Natural killer cell (primary cell): ENCODE measurements at regions not wholly inside any gene's neighbourhood (a gene's known extent, or its start where the extent isn't known, plus 50 kb on each side); places are given as distances from the start of the nearest gene placed in this dataset.

Source experiments
- ATAC-seq, 3 donors: fragments of 150-1000 bp in 2 of 3; fragments of 200-7000 bp in 1 of 3; cut with Tn5 transposase; 1 replicate in 1 of 3; 2 replicates in 2 of 3; pipeline ENCODE4 v1.10.0; 2021; ENCODE audit warnings: mild to moderate bottlenecking in 2 of 3, moderate library complexity in 2 of 3
- DNase-seq, 2 donors: peaks; one replicate each; pipeline versions ENCODE4 v3.0.0 to v3.0.0-alpha.2; 2013 to 2021; ENCODE audit warnings: mixed read lengths in 1 of 2
- H3K27ac ChIP-seq: one replicate; pipeline ENCODE4 v1.5.1; 2013; ENCODE audit warnings: mild to moderate bottlenecking, low read length
- H3K27me3 ChIP-seq: one replicate; pipeline ENCODE4 v1.6.1; 2013; ENCODE audit warnings: low read length; ENCODE audit not compliant: control insufficient read depth, insufficient read depth
- H3K36me3 ChIP-seq: one replicate; pipeline ENCODE4 v1.6.1; 2013; ENCODE audit warnings: low read length; ENCODE audit not compliant: control insufficient read depth, insufficient read depth
- H3K4me1 ChIP-seq: one replicate; pipeline ENCODE4 v1.6.1; 2013; ENCODE audit warnings: low read length; ENCODE audit not compliant: control insufficient read depth, insufficient read depth
- H3K4me3 ChIP-seq: one replicate; pipeline ENCODE4 v1.5.1; 2013; ENCODE audit warnings: low read length
- H3K9me3 ChIP-seq: one replicate; pipeline ENCODE4 v1.6.1; 2013; ENCODE audit warnings: low read length; ENCODE audit not compliant: control insufficient read depth, insufficient read depth
- H3K27ac Mint-ChIP-seq, 2 donors: one replicate each; pipeline ENCODE4 v1.8.0; 2022; ENCODE audit warnings: mild to moderate bottlenecking in 2 of 2, mixed read lengths in 2 of 2, moderate library complexity in 1 of 2
- H3K27me3 Mint-ChIP-seq, 2 donors: one replicate each; pipeline ENCODE4 v1.8.0; 2022; ENCODE audit warnings: low read depth in 2 of 2, mixed read lengths in 2 of 2
- H3K36me3 Mint-ChIP-seq: one replicate; pipeline ENCODE4 v1.8.0; 2022; ENCODE audit warnings: mixed read lengths
- H3K4me1 Mint-ChIP-seq, 2 donors: one replicate each; pipeline ENCODE4 v1.8.0; 2022; ENCODE audit warnings: mixed read lengths in 2 of 2
- H3K4me3 Mint-ChIP-seq: one replicate; pipeline ENCODE4 v1.8.0; 2022; ENCODE audit warnings: mild to moderate bottlenecking, moderate library complexity, mixed read lengths
- H3K9me3 Mint-ChIP-seq, 2 donors: one replicate each; pipeline ENCODE4 v1.8.0; 2022; ENCODE audit warnings: mixed read lengths in 2 of 2
- CTCF ChIP-seq: fragments of 200-600 bp; IDR thresholded peaks from one replicate; pipeline ENCODE4 v1.8.0; 2022; ENCODE audit warnings: antibody characterized with exemption
- WGBS: methylation state at CpG from one replicate; pipeline ENCODE4 v1.1.7; 2013; ENCODE audit warnings: missing lambda C conversion rate; ENCODE audit not compliant: insufficient coverage; 5-methylcytosine and 5-hydroxymethylcytosine counted together
- intact Hi-C: fragments of 100-400 bp; cut with micrococcal nuclease; formaldehyde crosslinking; loops from one replicate; pipeline ENCODE4 v1.14.2; 2022

- H3K4me1 Mint-ChIP-seq, result no peaks in the 10 kb centered on the region
- H3K36me3 ChIP-seq, result no peaks in the 10 kb centered on the region
- no peak for ATAC-seq
- no peak overlapping the region for H3K27ac Mint-ChIP-seq
- no peak for TF ChIP-seq CTCF
- 79% methylated on average over 4 of the region's 4 CpGs for WGBS
- intact Hi-C loops, result no loop called here
- no peaks in the 10 kb centered on the region for H3K9me3 Mint-ChIP-seq
- no peak overlapping the region for H3K4me3 ChIP-seq
- no peaks in the 10 kb centered on the region for H3K27me3 Mint-ChIP-seq
- no peak for DNase-seq
- H3K27ac ChIP-seq, result no peak overlapping the region
- H3K4me3 Mint-ChIP-seq, result no peak overlapping the region
- no peaks in the 10 kb centered on the region for H3K4me1 ChIP-seq
- no peaks in the 10 kb centered on the region for H3K9me3 ChIP-seq
- H3K36me3 Mint-ChIP-seq, result no peaks in the 10 kb centered on the region
- H3K27me3 ChIP-seq, result no peaks in the 10 kb centered on the region
These were observed 230.9 kb upstream of the ANKRD55 start for GRCh38 chr5:56463944-56464571.

GRCh38 chr5:56461584-56461983 is 228.5 kb upstream of the ANKRD55 start:
- WGBS, result 80% methylated on average over 1 of the region's 4 CpGs
- ATAC-seq, result no peak
- Mint-ChIP-seq H3K27ac (no peak overlapping the region), H3K9me3 (no peaks in the 10 kb centered on the region), H3K36me3 (no peaks in the 10 kb centered on the region), H3K4me3 (no peak overlapping the region), H3K27me3 (no peaks in the 10 kb centered on the region), H3K4me1 (no peaks in the 10 kb centered on the region)
- DNase-seq, result no peak
- no peak overlapping the region for H3K27ac ChIP-seq
- H3K4me3 ChIP-seq, result no peak overlapping the region
- no peaks in the 10 kb centered on the region for H3K4me1 ChIP-seq
- intact Hi-C loops, result no loop called here
- no peaks in the 10 kb centered on the region for H3K36me3 ChIP-seq
- H3K27me3 ChIP-seq, result no peaks in the 10 kb centered on the region
- no peak for TF ChIP-seq CTCF
- no peaks in the 10 kb centered on the region for H3K9me3 ChIP-seq

GRCh38 chr5:56460681-56461191 is 227.6 kb upstream of the ANKRD55 start:
- H3K9me3 ChIP-seq, result no peaks in the 10 kb centered on the region
- intact Hi-C loops, result no loop called here
- no peaks in the 10 kb centered on the region for H3K36me3 ChIP-seq
- H3K4me3 ChIP-seq, result no peak overlapping the region
- no peaks in the 10 kb centered on the region for H3K4me1 Mint-ChIP-seq
- H3K27ac ChIP-seq, result no peak overlapping the region
- no peak for ATAC-seq
- peaks cover 0 to 3% of the 10 kb centered on the region in 2 donors for H3K27me3 Mint-ChIP-seq
- H3K9me3 Mint-ChIP-seq, result no peaks in the 10 kb centered on the region
- H3K27me3 ChIP-seq, result no peaks in the 10 kb centered on the region
- no peak for TF ChIP-seq CTCF
- no peak overlapping the region for H3K27ac Mint-ChIP-seq
- 91% methylated on average over 5 of the region's 5 CpGs for WGBS
- no peak overlapping the region for H3K4me3 Mint-ChIP-seq
- H3K36me3 Mint-ChIP-seq, result no peaks in the 10 kb centered on the region
- DNase-seq, result no peak
- no peaks in the 10 kb centered on the region for H3K4me1 ChIP-seq

- Mint-ChIP-seq H3K36me3 (no peaks in the 10 kb centered on the region), H3K4me1 (no peaks in the 10 kb centered on the region), H3K27me3 (peaks cover 5 to 8% of the 10 kb centered on the region in 2 donors), H3K9me3 (no peaks in the 10 kb centered on the region), H3K27ac (no peak overlapping the region), H3K4me3 (no peak overlapping the region)
- H3K27me3 ChIP-seq, result no peaks in the 10 kb centered on the region
- WGBS, result 79% methylated on average over 2 of the region's 2 CpGs
- intact Hi-C loops, result no loop called here
- no peaks in the 10 kb centered on the region for H3K9me3 ChIP-seq
- no peaks in the 10 kb centered on the region for H3K36me3 ChIP-seq
- no peak for DNase-seq
- H3K4me3 ChIP-seq, result no peak overlapping the region
- TF ChIP-seq CTCF, result no peak
- H3K27ac ChIP-seq, result no peak overlapping the region
- no peaks in the 10 kb centered on the region for H3K4me1 ChIP-seq
- no peak for ATAC-seq
These were observed 227.0 kb upstream of the ANKRD55 start for GRCh38 chr5:56460195-56460546.
